ENCODE measurements at regions not wholly inside any gene's neighbourhood (a gene's known extent, or its start where the extent isn't known, plus 50 kb on each side); places are given as distances from the start of the nearest gene placed in this dataset.
"Not testable (repeated sequence)": the region's sequence is repeated elsewhere in the genome, so short reads cannot be mapped to it uniquely, and the experiment has no call there.

DNA sequence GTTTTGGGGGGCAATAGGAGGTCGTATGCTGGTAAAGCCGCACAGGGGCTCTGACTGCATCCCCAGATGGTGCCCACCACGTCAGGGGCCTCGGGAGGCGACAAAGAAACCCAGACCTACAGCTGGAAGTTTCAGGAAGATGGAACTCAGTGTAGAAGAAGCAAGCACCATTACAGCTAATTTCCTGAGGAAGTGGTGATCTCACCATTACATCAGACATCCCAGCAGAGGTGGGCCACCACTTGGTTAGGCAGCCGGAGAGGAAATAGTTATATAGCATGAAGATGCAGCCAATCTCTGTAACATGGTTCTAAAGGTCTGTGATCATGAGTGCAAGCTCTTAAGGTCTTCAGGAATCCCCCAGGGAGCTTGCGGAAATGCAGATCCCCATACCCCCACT, 127.3 kb upstream of the PCBD1 start:
- no peak for DNase-seq (ENCODE audit: low read depth)
- H3K4me3 ChIP-seq (ENCODE audit: low read depth, low read length) = no peak overlapping the region
- no peak for TF ChIP-seq CTCF (IDR thresholded peaks at IDR 0.05; ENCODE audit: low read depth, low read length, missing control alignments)

GRCh38 chr10:71020061-71020460, 131.7 kb upstream of the PCBD1 start:
- H3K4me3 ChIP-seq (ENCODE audit: low read depth, low read length); DNase-seq (ENCODE audit: low read depth): not testable (repeated sequence)

DNA sequence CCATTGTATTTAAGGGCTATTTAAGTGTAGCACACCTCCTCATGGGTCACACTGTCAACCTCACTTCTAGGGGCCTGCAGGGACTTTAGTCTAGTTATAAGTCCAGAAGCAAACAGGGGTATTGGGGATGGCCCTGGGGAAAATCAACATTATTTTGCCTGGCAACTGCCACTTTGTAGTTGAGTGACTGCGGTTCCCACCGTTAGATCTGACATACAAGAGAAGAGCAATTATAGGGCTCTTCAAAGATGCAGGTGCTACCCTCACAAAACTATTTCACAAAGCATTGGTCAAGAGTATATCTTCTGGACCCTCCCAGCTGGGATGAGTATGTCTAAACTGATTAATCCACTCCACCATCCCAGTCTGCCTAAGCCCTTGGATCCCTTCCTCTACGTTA, 133.0 kb upstream of the PCBD1 start:
- no peak for DNase-seq (ENCODE audit: low read depth)
- no peak for TF ChIP-seq CTCF (IDR thresholded peaks at IDR 0.05; ENCODE audit: low read depth, low read length, missing control alignments)
- no peak overlapping the region for H3K4me3 ChIP-seq (ENCODE audit: low read depth, low read length)

GRCh38 chr10:71023704-71024283, 135.4 kb upstream of the PCBD1 start:
- H3K4me3 ChIP-seq (ENCODE audit: low read depth, low read length) = no peak overlapping the region
- no peak for DNase-seq (ENCODE audit: low read depth)
- TF ChIP-seq CTCF (IDR thresholded peaks at IDR 0.05; ENCODE audit: low read depth, low read length, missing control alignments) = no peak

DNA sequence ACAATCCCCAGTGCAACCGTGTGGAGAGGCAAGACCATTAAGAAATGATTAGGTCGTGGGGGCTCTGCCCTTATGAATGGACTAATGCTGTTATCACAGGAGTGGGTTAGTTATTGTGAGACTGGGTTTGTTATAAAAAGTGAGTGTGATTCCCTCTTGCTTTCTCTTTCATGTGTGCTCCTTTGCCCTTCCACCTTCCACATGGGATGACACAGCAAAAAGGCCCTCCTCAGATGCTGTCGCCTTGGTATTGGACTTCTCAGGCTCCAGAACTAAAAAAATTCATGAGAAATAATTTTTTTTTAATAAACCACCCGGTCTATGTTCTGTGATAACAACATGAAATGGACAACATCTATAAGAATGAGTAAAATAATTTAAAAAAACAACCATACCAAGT, 136.1 kb upstream of the PCBD1 start:
- no peak for TF ChIP-seq CTCF (IDR thresholded peaks at IDR 0.05; ENCODE audit: low read depth, low read length, missing control alignments)
- no peak for DNase-seq (ENCODE audit: low read depth)
- H3K4me3 ChIP-seq (ENCODE audit: low read depth, low read length) = no peak overlapping the region

GRCh38 chr10:71025535-71025934, 137.2 kb upstream of the PCBD1 start:
- no peak overlapping the region for H3K4me3 ChIP-seq (ENCODE audit: low read depth, low read length)
- no peak for TF ChIP-seq CTCF (IDR thresholded peaks at IDR 0.05; ENCODE audit: low read depth, low read length, missing control alignments)
- no peak for DNase-seq (ENCODE audit: low read depth)

- no peak for DNase-seq (ENCODE audit: low read depth)
- no peak for TF ChIP-seq CTCF (IDR thresholded peaks at IDR 0.05; ENCODE audit: low read depth, low read length, missing control alignments)
Measured at GRCh38 chr10:71028066-71028465, 139.7 kb upstream of the PCBD1 start.

More at GRCh38 chr10:71028066-71028465, 139.7 kb upstream of the PCBD1 start:
- H3K4me3 ChIP-seq (ENCODE audit: low read depth, low read length) = no peak overlapping the region

Measured in GM12864 (cell line).